T-cell (primary cell): ENCODE measurements at regions not wholly inside any gene's neighbourhood (a gene's known extent, or its start where the extent isn't known, plus 50 kb on each side); places are given as distances from the start of the nearest gene placed in this dataset.

Experiments
- ATAC-seq, 4 experiments: fragments of 200-7000 bp in 3 of 4; fragments of 150-1000 bp in 1 of 4; cut with Tn5 transposase; replicated peaks in 1 of 4; 1 replicate in 3 of 4; 2 replicates in 1 of 4; pipeline ENCODE4 v1.10.0; 2021; ENCODE audit warnings: moderate library complexity in 3 of 4, mild to moderate bottlenecking in 2 of 4, moderate number of reproducible peaks in 1 of 4
- CTCF ChIA-PET, 2 donors: fragments of 300-600 bp; sonication (Branson Sonifier 250); formaldehyde crosslinking; loops; one replicate each; lab custom pipeline; 2022; ENCODE audit warnings: antibody characterized with exemption in 2 of 2; lab: Charles Lee
- POLR2A ChIA-PET, 2 donors: fragments of 300-600 bp; sonication (Branson Sonifier 250); formaldehyde crosslinking; loops; one replicate each; lab custom pipeline; 2022; ENCODE audit warnings: antibody characterized with exemption in 2 of 2; lab: Charles Lee
- DNase-seq, 35 experiments: peaks; one replicate each; pipeline versions ENCODE4 v3.0.0 to v3.0.0-alpha.2; 2013 to 2023
- H3K27ac ChIP-seq: one replicate; pipeline ENCODE4 v1.5.1; 2013; ENCODE audit warnings: low read length
- H3K27me3 ChIP-seq, 2 experiments: replicated peaks in 1 of 2; 1 replicate in 1 of 2; 2 replicates in 1 of 2; pipeline versions ENCODE4 v1.6.1 to v1.7.0; 2013; ENCODE audit warnings: low read length in 1 of 2, mixed read lengths in 1 of 2; ENCODE audit not compliant: control insufficient read depth in 2 of 2, insufficient read depth in 2 of 2; ENCODE audit errors: extremely low read depth in 1 of 2
- H3K36me3 ChIP-seq, 2 donors: 1 replicate in 1 of 2; 2 replicates in 1 of 2; pipeline versions ENCODE4 v1.6.1 to v1.7.0; 2013; ENCODE audit warnings: low read length in 1 of 2; ENCODE audit not compliant: control insufficient read depth in 2 of 2, insufficient read depth in 1 of 2; ENCODE audit errors: extremely low read depth in 1 of 2
- H3K4me1 ChIP-seq, 2 experiments: 1 replicate in 1 of 2; 2 replicates in 1 of 2; pipeline versions ENCODE4 v1.6.1 to v1.7.0; 2013; ENCODE audit warnings: low read length in 2 of 2, mixed read lengths in 1 of 2; ENCODE audit not compliant: insufficient read depth in 2 of 2, control insufficient read depth in 1 of 2; ENCODE audit errors: extremely low read depth in 1 of 2
- H3K4me3 ChIP-seq, 2 donors: 1 replicate in 1 of 2; 2 replicates in 1 of 2; pipeline versions ENCODE4 v1.5.1 to v1.7.0; 2013; ENCODE audit warnings: mild to moderate bottlenecking in 2 of 2, low read length in 1 of 2, moderate library complexity in 1 of 2; ENCODE audit not compliant: control insufficient read depth in 1 of 2; ENCODE audit errors: extremely low read depth in 1 of 2
- H3K9me3 ChIP-seq: 2 replicates; pipeline ENCODE4 v1.7.0; 2013
- H3K27ac Mint-ChIP-seq, 2 donors: one replicate each; pipeline ENCODE4 v1.8.0; 2020 to 2021; ENCODE audit warnings: mild to moderate bottlenecking in 2 of 2, mixed read lengths in 2 of 2
- H3K27me3 Mint-ChIP-seq, 2 donors: one replicate each; pipeline ENCODE4 v1.8.0; 2021 to 2022; ENCODE audit warnings: mixed read lengths in 2 of 2
- H3K36me3 Mint-ChIP-seq: one replicate; pipeline ENCODE4 v1.8.0; 2021; ENCODE audit warnings: mixed read lengths
- H3K4me1 Mint-ChIP-seq, 3 donors: one replicate each; pipeline ENCODE4 v1.8.0; 2020 to 2022; ENCODE audit warnings: mixed read lengths in 3 of 3, mild to moderate bottlenecking in 1 of 3
- H3K4me3 Mint-ChIP-seq, 3 donors: one replicate each; pipeline ENCODE4 v1.8.0; 2020 to 2022; ENCODE audit warnings: mild to moderate bottlenecking in 3 of 3, mixed read lengths in 3 of 3, moderate library complexity in 3 of 3
- H3K9me3 Mint-ChIP-seq, 3 donors: one replicate each; pipeline ENCODE4 v1.8.0; 2020 to 2022; ENCODE audit warnings: mixed read lengths in 3 of 3
- WGBS: methylation state at CpG from one replicate; pipeline ENCODE4 v1.1.5; 2013; ENCODE audit warnings: missing lambda C conversion rate; ENCODE audit not compliant: insufficient coverage; 5-methylcytosine and 5-hydroxymethylcytosine counted together

GRCh38 chr9:109624143-109624542 is 126.0 kb upstream of the PTPN3 start:
- no peak for DNase-seq
- Mint-ChIP-seq H3K27ac (no peak overlapping the region), H3K9me3 (peaks cover 0 to 5% (median 3%) of the 10 kb centered on the region in 3 donors), H3K36me3 (no peaks in the 10 kb centered on the region), H3K27me3 (peaks cover 20 to 21% of the 10 kb centered on the region in 2 donors), H3K4me3 (no peak overlapping the region), H3K4me1 (no peaks in the 10 kb centered on the region)
- no peaks in the 10 kb centered on the region for H3K36me3 ChIP-seq
- H3K9me3 ChIP-seq = no peaks in the 10 kb centered on the region
- no peaks in the 10 kb centered on the region for H3K4me1 ChIP-seq
- 67% methylated on average over 1 of the region's 3 CpGs for WGBS
- H3K4me3 ChIP-seq = no peak overlapping the region
- POLR2A ChIA-PET = no interaction called here
- no peak overlapping the region for H3K27ac ChIP-seq
- CTCF ChIA-PET = no interaction called here
- no peak for ATAC-seq
- no peaks in the 10 kb centered on the region for H3K27me3 ChIP-seq

GRCh38 chr9:109624896-109625295 is 126.8 kb upstream of the PTPN3 start:
- 0% methylated on average over 1 of the region's 1 CpG for WGBS
- ATAC-seq (no peak), DNase-seq (no peak)
- CTCF ChIA-PET = no interaction called here
- no peaks in the 10 kb centered on the region for H3K4me1 Mint-ChIP-seq
- peaks cover 0 to 5% (median 3%) of the 10 kb centered on the region in 3 donors for H3K9me3 Mint-ChIP-seq
- no peak overlapping the region for H3K27ac Mint-ChIP-seq
- H3K27ac ChIP-seq = no peak overlapping the region
- H3K9me3 ChIP-seq = no peaks in the 10 kb centered on the region
- no peaks in the 10 kb centered on the region for H3K36me3 ChIP-seq
- no peak overlapping the region for H3K4me3 ChIP-seq
- H3K27me3 ChIP-seq = no peaks in the 10 kb centered on the region
- peaks cover 20 to 24% of the 10 kb centered on the region in 2 donors for H3K27me3 Mint-ChIP-seq
- no peaks in the 10 kb centered on the region for H3K4me1 ChIP-seq
- POLR2A ChIA-PET = no interaction called here
- H3K4me3 Mint-ChIP-seq = no peak overlapping the region
- H3K36me3 Mint-ChIP-seq = no peaks in the 10 kb centered on the region

- Histone ChIP-seq H3K27ac (no peak overlapping the region), H3K4me3 (no peak overlapping the region), H3K9me3 (no peaks in the 10 kb centered on the region), H3K4me1 (no peaks in the 10 kb centered on the region), H3K36me3 (no peaks in the 10 kb centered on the region), H3K27me3 (no peaks in the 10 kb centered on the region)
- H3K4me3 Mint-ChIP-seq = no peak overlapping the region
- H3K27me3 Mint-ChIP-seq = peaks cover 11 to 18% of the 10 kb centered on the region in 2 donors
- ATAC-seq (no peak), DNase-seq (no peak)
- H3K4me1 Mint-ChIP-seq = no peaks in the 10 kb centered on the region
- peaks cover 0 to 3% (median 0%) of the 10 kb centered on the region in 3 donors for H3K9me3 Mint-ChIP-seq
- no peaks in the 10 kb centered on the region for H3K36me3 Mint-ChIP-seq
- no peak overlapping the region for H3K27ac Mint-ChIP-seq
- ChIA-PET POLR2A (no interaction called here), CTCF (no interaction called here)
- WGBS = 59% methylated on average over 2 of the region's 4 CpGs
Observed at GRCh38 chr9:109627042-109627441, 128.9 kb upstream of the PTPN3 start.

GRCh38 chr9:109629615-109630014 is 131.5 kb upstream of the PTPN3 start:
- POLR2A ChIA-PET = no interaction called here

GRCh38 chr9:109632817-109633216 is 134.7 kb upstream of the PTPN3 start:
- Mint-ChIP-seq H3K4me1 (no peaks in the 10 kb centered on the region), H3K9me3 (peaks cover 0 to 6% (median 4%) of the 10 kb centered on the region in 3 donors), H3K4me3 (no peak overlapping the region), H3K27ac (no peak overlapping the region), H3K27me3 (peaks cover 13 to 37% of the 10 kb centered on the region in 2 donors), H3K36me3 (no peaks in the 10 kb centered on the region)
- no peak overlapping the region for H3K4me3 ChIP-seq
- no peaks in the 10 kb centered on the region for H3K36me3 ChIP-seq
- POLR2A ChIA-PET = no interaction called here
- H3K9me3 ChIP-seq = no peaks in the 10 kb centered on the region
- no peak for ATAC-seq
- peaks cover 0 to 2% of the 10 kb centered on the region in 2 experiments for H3K27me3 ChIP-seq
- DNase-seq = no peak
- no CpG with 5 or more reads among the region's 2 CpGs for WGBS
- no peaks in the 10 kb centered on the region for H3K4me1 ChIP-seq
- H3K27ac ChIP-seq = no peak overlapping the region
- CTCF ChIA-PET = no interaction called here

More at GRCh38 chr9:109629615-109630014, 131.5 kb upstream of the PTPN3 start:
- WGBS = 17% methylated on average over 1 of the region's 1 CpG
- Histone ChIP-seq H3K9me3 (no peaks in the 10 kb centered on the region), H3K4me3 (no peak overlapping the region), H3K4me1 (no peaks in the 10 kb centered on the region), H3K36me3 (no peaks in the 10 kb centered on the region), H3K27me3 (no peaks in the 10 kb centered on the region), H3K27ac (no peak overlapping the region)
- Mint-ChIP-seq H3K27me3 (peaks cover 11 to 20% of the 10 kb centered on the region in 2 donors), H3K4me3 (no peak overlapping the region), H3K36me3 (no peaks in the 10 kb centered on the region), H3K27ac (no peak overlapping the region), H3K9me3 (peaks cover 0 to 4% (median 0%) of the 10 kb centered on the region in 3 donors), H3K4me1 (no peaks in the 10 kb centered on the region)
- CTCF ChIA-PET = no interaction called here
- ATAC-seq = no peak
- DNase-seq = no peak

GRCh38 chr9:109639674-109640579 is 140.1 kb upstream of the PALM2AKAP2 start:
- Mint-ChIP-seq H3K4me3 (no peak overlapping the region), H3K9me3 (peaks cover 3 to 9% (median 4%) of the 10 kb centered on the region in 3 donors), H3K27ac (no peak overlapping the region), H3K36me3 (no peaks in the 10 kb centered on the region), H3K4me1 (no peaks in the 10 kb centered on the region), H3K27me3 (peaks cover 50 to 60% of the 10 kb centered on the region in 2 donors)
- peaks cover 16 to 26% of the 10 kb centered on the region in 2 experiments for H3K27me3 ChIP-seq
- H3K27ac ChIP-seq = no peak overlapping the region
- no peak overlapping the region for H3K4me3 ChIP-seq
- CTCF ChIA-PET = no interaction called here
- POLR2A ChIA-PET = no interaction called here
- DNase-seq (no peak), ATAC-seq (no peak)
- WGBS = 6% methylated on average over 42 of the region's 43 CpGs
- no peaks in the 10 kb centered on the region for H3K4me1 ChIP-seq
- H3K36me3 ChIP-seq = no peaks in the 10 kb centered on the region
- no peaks in the 10 kb centered on the region for H3K9me3 ChIP-seq
